HepG2 (cell line): ENCODE measurements at regions not wholly inside any gene's neighbourhood (a gene's known extent, or its start where the extent isn't known, plus 50 kb on each side); places are given as distances from the start of the nearest gene placed in this dataset.
A peak's percentile ranks its signal among the peaks of the same experiment; 100 is the strongest.

Experiments used
- ATAC-seq: fragments of 200-7000 bp; cut with Tn5 transposase; 3 replicates; pipeline ENCODE4 v1.9.1; 2020; ENCODE audit warnings: mild to moderate bottlenecking, moderate library complexity
- BruUV-seq: library from RNA; stranded (reverse); fragments of 400-500 nt; replicated peaks from 2 replicates; lab custom pipeline; 2021; lab: Mats Ljungman, UMichigan
- CTCF ChIA-PET: fragments of 300-600 bp; formaldehyde crosslinking; extraction: SDS; loops from one replicate; lab custom pipeline; 2021; ENCODE audit warnings: low total read pairs, inconsistent platforms, low intra/inter-chr PET ratio; lab: Yijun Ruan, JAX
- POLR2A ChIA-PET: fragments of 350-600 bp; sonication (Branson Sonifier 250); formaldehyde crosslinking; loops from one replicate; lab custom pipeline; 2020; ENCODE audit warnings: antibody characterized with exemption, inconsistent platforms; lab: Yijun Ruan, JAX
- DNase-seq: peaks from one replicate; pipeline ENCODE4 v3.0.0-alpha.2; 2015; ENCODE audit warnings: low spot score
- FAIRE-seq: peaks from 3 replicates; lab custom pipeline; 2011; peaks lifted over from hg19 to GRCh38; lab: Jason Lieb, UNC
- H2AFZ ChIP-seq: one replicate; pipeline ENCODE4 v1.6.1; 2011; ENCODE audit warnings: low read length, inconsistent platforms
- H3K27ac ChIP-seq: fragments of 300-600 bp; 3 replicates; pipeline ENCODE4 v1.8.0; 2011; ENCODE audit warnings: mixed run types, mild to moderate bottlenecking, mixed read lengths, low read length, inconsistent platforms; ENCODE audit not compliant: insufficient read depth; ENCODE audit errors: extremely low read length
- H3K27me3 ChIP-seq, 2 experiments: fragments of 200-600 bp in 1 of 2; 2 replicates in 1 of 2; 3 replicates in 1 of 2; pipeline versions ENCODE4 v1.6.0 to v1.8.0; 2011; ENCODE audit warnings: low read length in 2 of 2, mild to moderate bottlenecking in 2 of 2, moderate library complexity in 2 of 2, inconsistent platforms in 1 of 2; ENCODE audit not compliant: insufficient read depth in 2 of 2, control insufficient read depth in 1 of 2
- H3K36me3 ChIP-seq, 2 experiments: fragments of 200-600 bp in 1 of 2; replicated peaks in 1 of 2; 2 replicates in 1 of 2; 3 replicates in 1 of 2; pipeline versions ENCODE4 v1.5.1 to v1.8.0; 2011; ENCODE audit warnings: low read length in 2 of 2, inconsistent platforms in 1 of 2; ENCODE audit not compliant: insufficient read depth in 2 of 2, control insufficient read depth in 1 of 2
- H3K4me1 ChIP-seq: 2 replicates; pipeline ENCODE4 v1.5.1; 2012; ENCODE audit warnings: low read length, inconsistent platforms; ENCODE audit not compliant: insufficient read depth
- H3K4me2 ChIP-seq: 2 replicates; pipeline ENCODE4 v1.6.0; 2011; ENCODE audit warnings: low read depth, low read length, inconsistent platforms
- H3K4me3 ChIP-seq, 3 experiments: fragments of 200-600 bp in 1 of 3; sonication (generic), shearing (Covaris generic) in 1 of 3; replicated peaks in 1 of 3; 2 replicates each; pipeline ENCODE4 v1.5.1; 2011 to 2016; ENCODE audit warnings: low read length in 3 of 3, inconsistent platforms in 2 of 3, low read depth in 2 of 3, mild to moderate bottlenecking in 2 of 3, control low read depth in 1 of 3, mixed read lengths in 1 of 3; ENCODE audit not compliant: insufficient read depth in 1 of 3
- H3K79me2 ChIP-seq: one replicate; pipeline ENCODE4 v1.6.1; 2011; ENCODE audit warnings: low read length, inconsistent platforms; ENCODE audit not compliant: insufficient read depth
- H3K9ac ChIP-seq: 2 replicates; pipeline ENCODE4 v1.6.0; 2011; ENCODE audit warnings: mild to moderate bottlenecking, low read depth, low read length, inconsistent platforms; ENCODE audit not compliant: insufficient read depth
- H3K9me3 ChIP-seq: 2 replicates; pipeline ENCODE4 v1.5.1; 2012; ENCODE audit warnings: mild to moderate bottlenecking, low read length
- H4K20me1 ChIP-seq: 2 replicates; pipeline ENCODE4 v1.6.0; 2011; ENCODE audit warnings: inconsistent platforms, mild to moderate bottlenecking, low read length, moderate library complexity; ENCODE audit not compliant: insufficient read depth
- CTCF ChIP-seq: sonication (generic); formaldehyde crosslinking; IDR thresholded peaks from 2 replicates; pipeline ENCODE4 v1.5.0; 2020; ENCODE audit warnings: mild to moderate bottlenecking, missing genetic modification reagents, moderate library complexity
- HNRNPK ChIP-seq: fragments of 200-400 bp; formaldehyde crosslinking; IDR thresholded peaks from 2 replicates; pipeline ENCODE4 v1.6.1; 2018; ENCODE audit warnings: low read length, low read depth, moderate library complexity, mild to moderate bottlenecking; ENCODE audit not compliant: poor library complexity, severe bottlenecking
- KDM4B ChIP-seq: sonication (generic); formaldehyde crosslinking; IDR thresholded peaks from 2 replicates; pipeline ENCODE4 v1.4.0; 2020; ENCODE audit warnings: missing genetic modification reagents
- PLSCR1 ChIP-seq: sonication (generic); formaldehyde crosslinking; IDR thresholded peaks from 2 replicates; pipeline ENCODE4 v1.5.0; 2020; ENCODE audit warnings: missing genetic modification reagents, mild to moderate bottlenecking, borderline replicate concordance
- POLR2AphosphoS5 ChIP-seq: IDR thresholded peaks from 2 replicates; pipeline ENCODE4 v1.6.1; 2012; ENCODE audit warnings: low read depth, low read length
- SMC3 ChIP-seq: IDR thresholded peaks from 2 replicates; pipeline ENCODE4 v1.6.1; 2011; ENCODE audit warnings: low read length, improper control_type of control experiment
- SPEN ChIP-seq: sonication (generic); formaldehyde crosslinking; IDR thresholded peaks from 2 replicates; pipeline ENCODE4 v1.5.1; 2020; ENCODE audit warnings: low read depth, mild to moderate bottlenecking, missing genetic modification reagents
- STAG1 ChIP-seq: sonication (generic); formaldehyde crosslinking; IDR thresholded peaks from 2 replicates; pipeline ENCODE4 v1.4.0; 2020; ENCODE audit warnings: missing genetic modification reagents
- TIGD3 ChIP-seq: sonication (generic); formaldehyde crosslinking; IDR thresholded peaks from 2 replicates; pipeline ENCODE4 v1.5.1; 2020; ENCODE audit warnings: mild to moderate bottlenecking, missing genetic modification reagents, borderline replicate concordance
- ZNF770 ChIP-seq: sonication (generic); formaldehyde crosslinking; IDR thresholded peaks from 2 replicates; pipeline ENCODE4 v1.5.0; 2020; ENCODE audit warnings: mild to moderate bottlenecking, missing genetic modification reagents
- WGBS: methylation state at CpG from one replicate; pipeline ENCODE4 v1.1.6; 2017; ENCODE audit warnings: low lambda C conversion rate; 5-methylcytosine and 5-hydroxymethylcytosine counted together
- in situ Hi-C: cut with HindIII; loops from 2 replicates; pipeline ENCODE4 v1.10.0; 2017; ENCODE audit warnings: low pct_unique_long_range_greater_than_20kb; ENCODE audit not compliant: extremely low pct_ligation_motif_present
- intact Hi-C: fragments of 100-400 bp; cut with micrococcal nuclease; formaldehyde crosslinking; loops from one replicate; pipeline ENCODE4 v1.10.0; 2022; ENCODE audit not compliant: unreplicated experiment

GRCh38 chr11:28529540-28530410, 421.6 kb downstream of the METTL15 start:
- TF ChIP-seq STAG1 (CRISPR knock-in tag) (peak; percentile 61), HNRNPK (peak; percentile 77), ZNF770 (CRISPR knock-in tag) (no peak), TIGD3 (CRISPR knock-in tag) (no peak), SMC3 (peak; percentile 63), SPEN (no peak), KDM4B (CRISPR knock-in tag) (no peak), CTCF (CRISPR knock-in tag) (peak; percentile 39), PLSCR1 (CRISPR knock-in tag) (no peak), POLR2AphosphoS5 (no peak)
- ChIA-PET POLR2A (no interaction called here), CTCF (interaction anchor here (1.0 to 2.6 kb wide), 2 partner anchors 824 to 831 kb away, joined by 4 to 13 read pairs; no protein-coding TSS in a partner anchor)
- no peak overlapping the region for H3K4me3 ChIP-seq
- no peaks in the 10 kb centered on the region for H3K36me3 ChIP-seq
- 35% methylated on average over 3 of the region's 3 CpGs for WGBS
- ATAC-seq: peak; percentile 67; the same call in 2 of the 3 replicates
- in situ Hi-C loops: loop anchor here (5.0 kb wide), 1 partner anchor 832 kb away; no protein-coding TSS in a partner anchor
- peak; percentile 4 for FAIRE-seq
- peak; percentile 50 for DNase-seq
- no peak overlapping the region for H2AFZ ChIP-seq
- H3K27me3 ChIP-seq: no peaks in the 10 kb centered on the region
- no peak overlapping the region for H3K9ac ChIP-seq
- no peaks in the 10 kb centered on the region for H3K79me2 ChIP-seq
- H3K4me1 ChIP-seq: no peaks in the 10 kb centered on the region
- H3K4me2 ChIP-seq: no peak overlapping the region
- intact Hi-C loops: loop anchor here (1.0 kb wide), 2 partner anchors 690 to 830 kb away; no protein-coding TSS in a partner anchor
- no TSS peak for BruUV-seq
- H4K20me1 ChIP-seq: no peaks in the 10 kb centered on the region
- H3K9me3 ChIP-seq: peaks cover 10% of the 10 kb centered on the region
- no peak overlapping the region for H3K27ac ChIP-seq
